NT2/D1 (cell line): ENCODE measurements at regions not wholly inside any gene's neighbourhood (a gene's known extent, or its start where the extent isn't known, plus 50 kb on each side); places are given as distances from the start of the nearest gene placed in this dataset.

Experiments used
- YY1 ChIP-seq: IDR thresholded peaks from 2 replicates; pipeline ENCODE4 v1.6.1; 2011; ENCODE audit not compliant: insufficient read length, insufficient read depth
- ZNF274 ChIP-seq: IDR thresholded peaks from 2 replicates; pipeline ENCODE4 v1.6.1; 2011; ENCODE audit warnings: mild to moderate bottlenecking, low read depth, low read length

GRCh38 chr5:35339006-35339405, 108.7 kb upstream of the PRLR start:
- TF ChIP-seq ZNF274 (no peak), YY1 (no peak)
